Aorta (tissue), 5 donors: ENCODE measurements at regions not wholly inside any gene's neighbourhood (a gene's known extent, or its start where the extent isn't known, plus 50 kb on each side); places are given as distances from the start of the nearest gene placed in this dataset.

Source experiments
- ATAC-seq: fragments of 200-7000 bp; cut with Tn5 transposase; one replicate; pipeline ENCODE4 v1.9.1; 2022; ENCODE audit warnings: moderate library complexity; ENCODE audit not compliant: low FRiP score
- DNase-seq, 2 donors: peaks; one replicate each; pipeline ENCODE4 v3.0.0-alpha.2; 2020
- H3K27ac ChIP-seq, 2 donors: one replicate each; pipeline ENCODE4 v1.5.1; 2013; ENCODE audit warnings: low read length in 2 of 2, mild to moderate bottlenecking in 2 of 2, moderate library complexity in 2 of 2, control low read depth in 1 of 2, inconsistent platforms in 1 of 2, low read depth in 1 of 2
- H3K27me3 ChIP-seq, 2 donors: one replicate each; pipeline ENCODE4 v1.6.1; 2013; ENCODE audit warnings: control low read depth in 1 of 2, low read length in 1 of 2, mild to moderate bottlenecking in 1 of 2, moderate library complexity in 1 of 2; ENCODE audit not compliant: insufficient read depth in 2 of 2, control insufficient read depth in 1 of 2
- H3K36me3 ChIP-seq, 2 donors: one replicate each; pipeline ENCODE4 v1.6.1; 2013; ENCODE audit warnings: control low read depth in 1 of 2, low read length in 1 of 2, mild to moderate bottlenecking in 1 of 2; ENCODE audit not compliant: insufficient read depth in 2 of 2, control insufficient read depth in 1 of 2
- H3K4me1 ChIP-seq, 2 donors: one replicate each; pipeline ENCODE4 v1.6.1; 2013; ENCODE audit warnings: low read length in 2 of 2, control low read depth in 1 of 2, mild to moderate bottlenecking in 1 of 2, moderate library complexity in 1 of 2; ENCODE audit not compliant: insufficient read depth in 2 of 2, control insufficient read depth in 1 of 2
- H3K4me3 ChIP-seq, 2 donors: one replicate each; pipeline ENCODE4 v1.5.1; 2013; ENCODE audit warnings: low read length in 2 of 2, control low read depth in 1 of 2, mild to moderate bottlenecking in 1 of 2
- H3K9me3 ChIP-seq: one replicate; pipeline ENCODE4 v1.6.1; 2013; ENCODE audit warnings: mild to moderate bottlenecking, low read length; ENCODE audit not compliant: control insufficient read depth
- WGBS, 2 donors: extraction: QIAGEN DNeasy Blood & Tissue Kit; methylation state at CpG; one replicate each; pipeline ENCODE4 v1.1.7; 2013; 5-methylcytosine and 5-hydroxymethylcytosine counted together
- intact Hi-C, 2 donors: fragments of 100-400 bp; cut with DNase I; formaldehyde crosslinking; loops; one replicate each; pipeline versions ENCODE4 v1.14.2 to v1.15.0; 2022
- donor health status: healthy with polysubstance abuse.
- donor health status: Bipolar disorder and iron deficiency.
- donor health status: DM: no; HTN: no; CAD: no.
- donor health status: DM: no; HTN: no; CAD: no.
- donor health status: DM: yes; HTN: yes; CAD: no.

- WGBS, 2 donors: 93 to 94% methylated on average over 6 of the region's 6 CpGs
- Histone ChIP-seq H3K4me1 (no peaks in the 10 kb centered on the region), H3K27me3 (no peaks in the 10 kb centered on the region), H3K9me3 (no peaks in the 10 kb centered on the region), H3K36me3 (no peaks in the 10 kb centered on the region), H3K4me3 (no peak overlapping the region), H3K27ac (no peak overlapping the region)
- intact Hi-C loops: no loop called here
- DNase-seq (no peak), ATAC-seq (no peak)
Measured at GRCh38 chr5:173809014-173809413, 79.1 kb upstream of the CPEB4 start.

GRCh38 chr5:173812811-173813550, 75.2 kb upstream of the CPEB4 start:
- no peaks in the 10 kb centered on the region for H3K36me3 ChIP-seq
- no peak overlapping the region for H3K27ac ChIP-seq
- H3K4me1 ChIP-seq: no peaks in the 10 kb centered on the region
- ATAC-seq (no peak), DNase-seq (no peak)
- intact Hi-C loops: no loop called here
- H3K4me3 ChIP-seq: no peak overlapping the region
- no peaks in the 10 kb centered on the region for H3K9me3 ChIP-seq
- no peaks in the 10 kb centered on the region for H3K27me3 ChIP-seq

- H3K36me3 ChIP-seq: no peaks in the 10 kb centered on the region
- H3K27ac ChIP-seq: no peak overlapping the region
- no peak overlapping the region for H3K4me3 ChIP-seq
- intact Hi-C loops: no loop called here
- no peaks in the 10 kb centered on the region for H3K9me3 ChIP-seq
- ATAC-seq (no peak), DNase-seq (no peak)
- no peaks in the 10 kb centered on the region for H3K27me3 ChIP-seq
- H3K4me1 ChIP-seq: no peaks in the 10 kb centered on the region
Measured at GRCh38 chr5:173814053-173814452, 74.1 kb upstream of the CPEB4 start.

GRCh38 chr5:173815571-173815970, 72.6 kb upstream of the CPEB4 start:
- Histone ChIP-seq H3K36me3 (no peaks in the 10 kb centered on the region), H3K4me3 (no peak overlapping the region), H3K27me3 (no peaks in the 10 kb centered on the region), H3K4me1 (no peaks in the 10 kb centered on the region), H3K9me3 (no peaks in the 10 kb centered on the region), H3K27ac (no peak overlapping the region)
- DNase-seq: no peak
- no peak for ATAC-seq
- intact Hi-C loops: no loop called here
- WGBS, 2 donors: 90 to 95% methylated on average over 9 of the region's 9 CpGs

- Histone ChIP-seq H3K27me3 (no peaks in the 10 kb centered on the region), H3K4me3 (no peak overlapping the region), H3K36me3 (no peaks in the 10 kb centered on the region), H3K9me3 (no peaks in the 10 kb centered on the region), H3K27ac (no peak overlapping the region), H3K4me1 (no peaks in the 10 kb centered on the region)
- ATAC-seq: no peak
- DNase-seq: no peak
- WGBS, 2 donors: 83 to 88% methylated on average over 5 of the region's 5 CpGs
- intact Hi-C loops: no loop called here
Measured at GRCh38 chr5:173816728-173817127, 71.4 kb upstream of the CPEB4 start.

GRCh38 chr5:173817561-173817960, 70.6 kb upstream of the CPEB4 start:
- intact Hi-C loops: no loop called here
- Histone ChIP-seq H3K9me3 (no peaks in the 10 kb centered on the region), H3K4me3 (no peak overlapping the region), H3K4me1 (no peaks in the 10 kb centered on the region), H3K27ac (no peak overlapping the region), H3K36me3 (no peaks in the 10 kb centered on the region), H3K27me3 (no peaks in the 10 kb centered on the region)
- DNase-seq: no peak
- 96 to 97% methylated on average over 5 of the region's 5 CpGs for WGBS, 2 donors
- ATAC-seq: no peak

GRCh38 chr5:173819521-173819920, 68.6 kb upstream of the CPEB4 start:
- intact Hi-C loops: no loop called here
- H3K27me3 ChIP-seq: no peaks in the 10 kb centered on the region
- H3K27ac ChIP-seq: no peak overlapping the region
- no peak for ATAC-seq
- no peaks in the 10 kb centered on the region for H3K9me3 ChIP-seq
- no peak for DNase-seq
- H3K4me1 ChIP-seq: no peaks in the 10 kb centered on the region
- no peak overlapping the region for H3K4me3 ChIP-seq
- WGBS, 2 donors: 78 to 97% methylated on average over 3 of the region's 3 CpGs
- no peaks in the 10 kb centered on the region for H3K36me3 ChIP-seq

GRCh38 chr5:173823274-173823644, 64.9 kb upstream of the CPEB4 start:
- Histone ChIP-seq H3K36me3 (no peaks in the 10 kb centered on the region), H3K27me3 (no peaks in the 10 kb centered on the region), H3K9me3 (no peaks in the 10 kb centered on the region), H3K4me1 (no peaks in the 10 kb centered on the region), H3K27ac (no peak overlapping the region), H3K4me3 (no peak overlapping the region)
- DNase-seq (no peak), ATAC-seq (no peak)
- intact Hi-C loops: loop anchor here in 1 of 2 donors (10.0 kb wide), 1 partner anchor 58 kb away; no protein-coding TSS in a partner anchor

GRCh38 chr5:173823721-173824567, 64.2 kb upstream of the CPEB4 start:
- Histone ChIP-seq H3K36me3 (no peaks in the 10 kb centered on the region), H3K27ac (peak overlapping the region; percentile 60 to 79), H3K4me1 (no peaks in the 10 kb centered on the region), H3K4me3 (no peak overlapping the region), H3K27me3 (no peaks in the 10 kb centered on the region), H3K9me3 (no peaks in the 10 kb centered on the region)
- intact Hi-C loops: loop anchor here in 1 of 2 donors (1.0 to 10.0 kb wide), 2 partner anchors 59 to 64 kb away; partner anchors contain the start of gene CPEB4
- 60 to 64% methylated on average over 10 of the region's 10 CpGs for WGBS, 2 donors
- DNase-seq (no peak), ATAC-seq (no peak)
